ENCODE measurements at regions not wholly inside any gene's neighbourhood (a gene's known extent, or its start where the extent isn't known, plus 50 kb on each side); places are given as distances from the start of the nearest gene placed in this dataset.

- TF ChIP-seq, protein P1, sequence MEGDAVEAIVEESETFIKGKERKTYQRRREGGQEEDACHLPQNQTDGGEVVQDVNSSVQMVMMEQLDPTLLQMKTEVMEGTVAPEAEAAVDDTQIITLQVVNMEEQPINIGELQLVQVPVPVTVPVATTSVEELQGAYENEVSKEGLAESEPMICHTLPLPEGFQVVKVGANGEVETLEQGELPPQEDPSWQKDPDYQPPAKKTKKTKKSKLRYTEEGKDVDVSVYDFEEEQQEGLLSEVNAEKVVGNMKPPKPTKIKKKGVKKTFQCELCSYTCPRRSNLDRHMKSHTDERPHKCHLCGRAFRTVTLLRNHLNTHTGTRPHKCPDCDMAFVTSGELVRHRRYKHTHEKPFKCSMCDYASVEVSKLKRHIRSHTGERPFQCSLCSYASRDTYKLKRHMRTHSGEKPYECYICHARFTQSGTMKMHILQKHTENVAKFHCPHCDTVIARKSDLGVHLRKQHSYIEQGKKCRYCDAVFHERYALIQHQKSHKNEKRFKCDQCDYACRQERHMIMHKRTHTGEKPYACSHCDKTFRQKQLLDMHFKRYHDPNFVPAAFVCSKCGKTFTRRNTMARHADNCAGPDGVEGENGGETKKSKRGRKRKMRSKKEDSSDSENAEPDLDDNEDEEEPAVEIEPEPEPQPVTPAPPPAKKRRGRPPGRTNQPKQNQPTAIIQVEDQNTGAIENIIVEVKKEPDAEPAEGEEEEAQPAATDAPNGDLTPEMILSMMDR (IDR thresholded peaks at IDR 0.05) = no peak
- TF ChIP-seq POLR2A (IDR thresholded peaks at IDR 0.05) = no peak
Observed at GRCh38 chr13:36530050-36530789, 97.9 kb downstream of the CCNA1 start.
